ENCODE measurements at regions not wholly inside any gene's neighbourhood (a gene's known extent, or its start where the extent isn't known, plus 50 kb on each side); places are given as distances from the start of the nearest gene placed in this dataset.

DNA sequence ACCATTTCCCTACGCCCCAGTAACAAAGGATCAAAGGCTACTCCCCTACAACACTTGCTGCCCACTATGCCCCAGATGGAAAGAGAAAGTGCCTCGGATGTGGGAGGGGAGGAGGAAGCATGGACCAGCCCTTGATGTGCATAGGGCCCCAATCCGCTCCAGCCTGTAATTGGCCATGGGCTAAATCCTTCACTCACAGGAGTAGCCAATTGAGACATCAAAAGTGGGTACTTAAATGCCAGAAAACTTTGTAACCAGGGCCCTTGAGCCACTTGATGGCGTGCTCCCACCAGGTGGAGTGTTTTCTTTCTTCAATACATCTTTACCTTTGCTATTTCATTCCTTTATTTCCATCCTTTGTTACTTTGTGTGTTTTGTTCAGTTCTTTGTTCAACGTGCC is 500.5 kb upstream of the LRRN3 start:
- Histone ChIP-seq H3K36me3 (no peaks in the 10 kb centered on the region), H3K27me3 (no peaks in the 10 kb centered on the region), H3K9me3 (no peaks in the 10 kb centered on the region), H3K4me1 (no peaks in the 10 kb centered on the region), H3K27ac (no peak overlapping the region), H3K4me3 (replicated peaks in 1 of 3) (no peak overlapping the region)
- TF ChIP-seq POLR2A (IDR thresholded peaks at IDR 0.05) = no peak
- TF ChIP-seq, protein P1, sequence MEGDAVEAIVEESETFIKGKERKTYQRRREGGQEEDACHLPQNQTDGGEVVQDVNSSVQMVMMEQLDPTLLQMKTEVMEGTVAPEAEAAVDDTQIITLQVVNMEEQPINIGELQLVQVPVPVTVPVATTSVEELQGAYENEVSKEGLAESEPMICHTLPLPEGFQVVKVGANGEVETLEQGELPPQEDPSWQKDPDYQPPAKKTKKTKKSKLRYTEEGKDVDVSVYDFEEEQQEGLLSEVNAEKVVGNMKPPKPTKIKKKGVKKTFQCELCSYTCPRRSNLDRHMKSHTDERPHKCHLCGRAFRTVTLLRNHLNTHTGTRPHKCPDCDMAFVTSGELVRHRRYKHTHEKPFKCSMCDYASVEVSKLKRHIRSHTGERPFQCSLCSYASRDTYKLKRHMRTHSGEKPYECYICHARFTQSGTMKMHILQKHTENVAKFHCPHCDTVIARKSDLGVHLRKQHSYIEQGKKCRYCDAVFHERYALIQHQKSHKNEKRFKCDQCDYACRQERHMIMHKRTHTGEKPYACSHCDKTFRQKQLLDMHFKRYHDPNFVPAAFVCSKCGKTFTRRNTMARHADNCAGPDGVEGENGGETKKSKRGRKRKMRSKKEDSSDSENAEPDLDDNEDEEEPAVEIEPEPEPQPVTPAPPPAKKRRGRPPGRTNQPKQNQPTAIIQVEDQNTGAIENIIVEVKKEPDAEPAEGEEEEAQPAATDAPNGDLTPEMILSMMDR (IDR thresholded peaks at IDR 0.05) = peak in 3 of 6 experiments; percentile 13 to 32 (median 25)
- WGBS, 2 donors = 41 to 46% methylated on average over 5 of the region's 5 CpGs
- intact Hi-C loops (cut with DNase I) = no loop called here
- DNase-seq = peak; percentile 41

DNA sequence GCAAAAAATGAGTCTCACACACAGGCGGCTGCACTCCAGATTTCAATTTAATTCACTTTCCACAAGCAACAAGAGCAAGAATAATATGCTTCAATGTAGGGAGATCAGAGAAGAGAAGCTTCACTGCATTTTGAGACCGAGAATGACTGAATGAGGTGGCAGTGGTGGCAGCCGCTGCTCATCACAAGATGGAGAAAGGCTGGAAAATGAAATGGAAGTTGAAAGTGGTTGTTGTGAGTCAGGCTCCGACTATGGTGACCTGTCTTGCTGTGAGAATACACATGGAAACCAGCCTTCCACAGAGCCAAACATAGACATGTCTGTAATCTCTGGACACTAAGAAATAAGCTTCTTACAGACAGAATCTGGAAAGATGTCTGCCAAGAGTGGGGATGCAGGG is 499.6 kb upstream of the LRRN3 start:
- 89 to 96% methylated on average over 4 of the region's 4 CpGs for WGBS, 2 donors
- H3K36me3 ChIP-seq = no peaks in the 10 kb centered on the region
- no peak for TF ChIP-seq POLR2A (IDR thresholded peaks at IDR 0.05)
- TF ChIP-seq, protein P1 (IDR thresholded peaks at IDR 0.05) = no peak
- no peaks in the 10 kb centered on the region for H3K4me1 ChIP-seq
- intact Hi-C loops (cut with DNase I) = no loop called here
- H3K27ac ChIP-seq = no peak overlapping the region
- no peak overlapping the region for H3K4me3 ChIP-seq (replicated peaks in 1 of 3)
- no peaks in the 10 kb centered on the region for H3K27me3 ChIP-seq
- DNase-seq = no peak
- H3K9me3 ChIP-seq = no peaks in the 10 kb centered on the region

DNA sequence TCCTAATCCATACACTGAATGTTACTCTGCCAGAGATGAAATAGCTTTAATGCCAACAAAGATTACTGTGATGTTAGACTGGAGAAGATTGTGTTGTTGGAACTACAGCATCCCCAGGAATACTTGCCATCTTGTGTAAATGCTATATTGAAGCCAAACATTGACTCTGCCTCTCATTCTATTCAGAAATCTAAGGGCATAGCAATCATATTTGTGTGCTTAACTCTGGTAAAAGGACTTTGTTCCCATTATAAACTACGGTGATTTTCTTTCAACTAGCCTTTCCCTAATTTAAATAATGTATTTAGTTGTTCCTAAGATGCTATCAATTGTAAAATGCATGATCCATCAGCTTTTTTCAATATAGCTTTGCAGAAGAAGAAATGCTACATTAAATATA is 498.4 kb upstream of the LRRN3 start:
- H3K4me1 ChIP-seq = no peaks in the 10 kb centered on the region
- no peaks in the 10 kb centered on the region for H3K9me3 ChIP-seq
- no peak for DNase-seq
- intact Hi-C loops (cut with DNase I) = no loop called here
- 86 to 90% methylated on average over 1 of the region's 1 CpG for WGBS, 2 donors
- H3K27ac ChIP-seq = no peak overlapping the region
- no peaks in the 10 kb centered on the region for H3K36me3 ChIP-seq
- H3K4me3 ChIP-seq (replicated peaks in 1 of 3) = no peak overlapping the region
- H3K27me3 ChIP-seq = no peaks in the 10 kb centered on the region
- TF ChIP-seq, protein P1 (IDR thresholded peaks at IDR 0.05) = no peak
- TF ChIP-seq POLR2A (IDR thresholded peaks at IDR 0.05) = no peak

DNA sequence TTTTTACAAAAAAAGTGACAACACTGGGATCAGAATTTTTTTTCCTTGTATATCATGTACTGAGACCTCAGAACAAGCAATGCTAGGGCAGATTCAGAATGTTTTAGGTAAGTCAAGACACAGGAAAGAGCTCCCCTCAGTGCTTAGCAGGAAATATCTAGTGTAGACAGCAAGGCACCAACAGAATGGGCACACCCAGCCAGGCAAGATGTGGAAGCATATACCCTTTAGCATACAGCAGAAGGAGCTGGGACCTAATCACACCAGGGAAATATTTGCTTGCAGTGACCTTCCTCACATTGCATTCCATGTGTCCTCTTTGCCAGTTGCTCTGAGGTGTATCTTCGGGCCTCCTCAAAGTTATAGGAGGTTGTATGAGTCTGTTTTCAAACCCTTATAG is 497.6 kb upstream of the LRRN3 start:
- H3K27ac ChIP-seq = no peak overlapping the region
- H3K4me1 ChIP-seq = no peaks in the 10 kb centered on the region
- TF ChIP-seq, protein P1 (IDR thresholded peaks at IDR 0.05) = no peak
- no peak for TF ChIP-seq POLR2A (IDR thresholded peaks at IDR 0.05)
- H3K27me3 ChIP-seq = no peaks in the 10 kb centered on the region
- H3K36me3 ChIP-seq = no peaks in the 10 kb centered on the region
- no peaks in the 10 kb centered on the region for H3K9me3 ChIP-seq
- WGBS, 2 donors = 91 to 95% methylated on average over 1 of the region's 1 CpG
- DNase-seq = no peak
- intact Hi-C loops (cut with DNase I) = no loop called here
- H3K4me3 ChIP-seq (replicated peaks in 1 of 3) = no peak overlapping the region

DNA sequence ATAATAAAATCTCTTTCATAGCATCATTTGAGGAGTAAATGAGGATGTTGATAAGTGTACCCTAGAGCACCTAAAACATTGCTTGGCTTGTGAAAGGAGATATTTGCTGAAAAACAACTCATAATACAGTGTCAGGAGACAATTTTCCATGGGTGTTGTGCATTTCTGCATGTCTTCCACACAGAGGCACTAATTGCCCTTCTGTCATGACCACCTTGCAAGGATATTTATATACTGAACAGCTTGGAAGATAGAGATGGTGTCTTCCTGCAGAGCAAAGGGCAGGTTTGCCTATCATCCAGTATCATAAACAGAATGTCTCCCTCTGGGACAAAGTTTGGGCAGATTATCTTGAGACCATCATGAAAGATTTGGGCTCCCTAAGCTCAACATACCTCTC is 495.2 kb upstream of the LRRN3 start:
- Histone ChIP-seq H3K36me3 (no peaks in the 10 kb centered on the region), H3K4me3 (replicated peaks in 1 of 3) (no peak overlapping the region), H3K4me1 (no peaks in the 10 kb centered on the region), H3K27me3 (no peaks in the 10 kb centered on the region), H3K9me3 (no peaks in the 10 kb centered on the region), H3K27ac (no peak overlapping the region)
- TF ChIP-seq POLR2A (IDR thresholded peaks at IDR 0.05) = no peak
- TF ChIP-seq, protein P1 (IDR thresholded peaks at IDR 0.05) = no peak
- intact Hi-C loops (cut with DNase I) = no loop called here
- DNase-seq = no peak

Measured in thyroid gland (tissue), 4 donors.